HG03571 (cell line): ENCODE measurements at regions not wholly inside any gene's neighbourhood (a gene's known extent, or its start where the extent isn't known, plus 50 kb on each side); places are given as distances from the start of the nearest gene placed in this dataset.
"Not testable (repeated sequence)": the region's sequence is repeated elsewhere in the genome, so short reads cannot be mapped to it uniquely, and the experiment has no call there.

Experiments
- ATAC-seq: cut with Tn5 transposase; IDR thresholded peaks from one replicate; pipeline ENCODE4 v1.9.1; 2021; ENCODE audit not compliant: unreplicated experiment

GRCh38 chr13:72657379-72657778, 70.0 kb downstream of the MZT1 start:
- ATAC-seq = no peak

- no peak for ATAC-seq
Measured at GRCh38 chr13:72656357-72656756, 71.1 kb downstream of the MZT1 start.

- ATAC-seq = no peak
Measured at GRCh38 chr13:72653506-72653905, 73.9 kb downstream of the MZT1 start.

GRCh38 chr13:72652681-72653080, 74.7 kb downstream of the MZT1 start:
- ATAC-seq = no peak

- ATAC-seq = no peak
Measured at GRCh38 chr13:72651144-72651543, 76.3 kb downstream of the MZT1 start.

- ATAC-seq = no peak
Measured at GRCh38 chr13:72650051-72650700, 77.3 kb downstream of the MZT1 start.

GRCh38 chr13:72648513-72649065, 78.8 kb downstream of the MZT1 start:
- no peak for ATAC-seq

GRCh38 chr13:72647422-72647821, 80.0 kb downstream of the MZT1 start:
- no peak for ATAC-seq

GRCh38 chr13:72645521-72645920, 81.9 kb downstream of the MZT1 start:
- no peak for ATAC-seq

- no peak for ATAC-seq
Measured at GRCh38 chr13:72643311-72643989, 84.0 kb downstream of the MZT1 start.

- ATAC-seq = no peak
Measured at GRCh38 chr13:72639377-72639776, 88.1 kb downstream of the MZT1 start.

GRCh38 chr13:72638059-72638815, 89.2 kb downstream of the MZT1 start:
- no peak for ATAC-seq

- no peak for ATAC-seq
Measured at GRCh38 chr13:72637561-72637960, 89.9 kb downstream of the MZT1 start.

GRCh38 chr13:72634859-72635258, 92.6 kb downstream of the MZT1 start:
- no peak for ATAC-seq

- no peak for ATAC-seq
Measured at GRCh38 chr13:72622546-72622945, 104.9 kb downstream of the MZT1 start.

GRCh38 chr13:72620874-72621273, 106.6 kb downstream of the MZT1 start:
- no peak for ATAC-seq

- no peak for ATAC-seq
Measured at GRCh38 chr13:72617951-72618350, 109.5 kb downstream of the MZT1 start.

- no peak for ATAC-seq
Measured at GRCh38 chr13:72617186-72617585, 110.2 kb downstream of the MZT1 start.

- not testable (repeated sequence) for ATAC-seq
Measured at GRCh38 chr13:72610251-72610891, 117.1 kb downstream of the MZT1 start.

- no peak for ATAC-seq
Measured at GRCh38 chr13:72599178-72599743, 128.2 kb downstream of the MZT1 start.
